ENCODE measurements at regions not wholly inside any gene's neighbourhood (a gene's known extent, or its start where the extent isn't known, plus 50 kb on each side); places are given as distances from the start of the nearest gene placed in this dataset.

- TF ChIP-seq CTCF (IDR thresholded peaks at IDR 0.05) (no peak), ZFX (IDR thresholded peaks at IDR 0.05; ENCODE audit: borderline replicate concordance) (no peak)
Measured at GRCh38 chr1:34276606-34277005, 99.9 kb downstream of the C1orf94 start.
